Effector memory CD8-positive, alpha-beta T cell (primary cell): ENCODE measurements at regions not wholly inside any gene's neighbourhood (a gene's known extent, or its start where the extent isn't known, plus 50 kb on each side); places are given as distances from the start of the nearest gene placed in this dataset.
"Not testable (repeated sequence)": the region's sequence is repeated elsewhere in the genome, so short reads cannot be mapped to it uniquely, and the experiment has no call there.

Source experiments
- ATAC-seq: fragments of 150-1000 bp; cut with Tn5 transposase; replicated peaks from 2 replicates; pipeline ENCODE4 v1.10.0; 2021; ENCODE audit warnings: mild to moderate bottlenecking, moderate library complexity
- DNase-seq, 3 experiments: peaks; one replicate each; pipeline ENCODE4 v3.0.0; 2021
- H3K27ac Mint-ChIP-seq, 2 donors: one replicate each; pipeline ENCODE4 v1.8.0; 2022; ENCODE audit warnings: mild to moderate bottlenecking in 2 of 2, mixed read lengths in 2 of 2, moderate library complexity in 2 of 2
- H3K27me3 Mint-ChIP-seq, 2 donors: one replicate each; pipeline ENCODE4 v1.8.0; 2022; ENCODE audit warnings: mixed read lengths in 2 of 2
- H3K36me3 Mint-ChIP-seq: one replicate; pipeline ENCODE4 v1.8.0; 2022; ENCODE audit warnings: mild to moderate bottlenecking, moderate library complexity, mixed read lengths; ENCODE audit not compliant: insufficient read depth
- H3K4me1 Mint-ChIP-seq, 2 donors: one replicate each; pipeline ENCODE4 v1.8.0; 2022; ENCODE audit warnings: low read depth in 2 of 2, mixed read lengths in 2 of 2
- H3K4me3 Mint-ChIP-seq, 2 donors: one replicate each; pipeline ENCODE4 v1.8.0; 2022; ENCODE audit warnings: mild to moderate bottlenecking in 2 of 2, mixed read lengths in 2 of 2, moderate library complexity in 2 of 2
- H3K9me3 Mint-ChIP-seq, 2 donors: one replicate each; pipeline ENCODE4 v1.8.0; 2022; ENCODE audit warnings: mixed read lengths in 2 of 2

GRCh38 chr6:19934996-19935591 is 97.9 kb downstream of the ID4 start:
- H3K9me3 Mint-ChIP-seq: no peaks in the 10 kb centered on the region
- no peak overlapping the region for H3K4me3 Mint-ChIP-seq
- peaks cover 0 to 12% of the 10 kb centered on the region in 2 donors for H3K27me3 Mint-ChIP-seq
- no peak overlapping the region for H3K27ac Mint-ChIP-seq
- ATAC-seq: no peak
- no peak for DNase-seq
- H3K4me1 Mint-ChIP-seq: no peaks in the 10 kb centered on the region
- no peaks in the 10 kb centered on the region for H3K36me3 Mint-ChIP-seq

- not testable (repeated sequence) for H3K27ac Mint-ChIP-seq, H3K4me3 Mint-ChIP-seq, DNase-seq, H3K9me3 Mint-ChIP-seq, H3K4me1 Mint-ChIP-seq, H3K27me3 Mint-ChIP-seq, H3K36me3 Mint-ChIP-seq, ATAC-seq
Measured at GRCh38 chr6:19939321-19939720, 102.2 kb downstream of the ID4 start.

- not testable (repeated sequence) for H3K27ac Mint-ChIP-seq, H3K9me3 Mint-ChIP-seq, ATAC-seq, DNase-seq, H3K4me1 Mint-ChIP-seq, H3K4me3 Mint-ChIP-seq, H3K27me3 Mint-ChIP-seq, H3K36me3 Mint-ChIP-seq
Measured at GRCh38 chr6:19939926-19940325, 102.8 kb downstream of the ID4 start.

GRCh38 chr6:19943042-19943441 is 105.9 kb downstream of the ID4 start:
- DNase-seq (no peak), ATAC-seq (no peak)
- no peak overlapping the region for H3K4me3 Mint-ChIP-seq
- no peaks in the 10 kb centered on the region for H3K4me1 Mint-ChIP-seq
- H3K27ac Mint-ChIP-seq: no peak overlapping the region
- H3K36me3 Mint-ChIP-seq: no peaks in the 10 kb centered on the region
- no peaks in the 10 kb centered on the region for H3K9me3 Mint-ChIP-seq
- H3K27me3 Mint-ChIP-seq: peaks cover 0 to 5% of the 10 kb centered on the region in 2 donors

GRCh38 chr6:19945843-19946358 is 108.7 kb downstream of the ID4 start:
- Mint-ChIP-seq H3K27ac (no peak overlapping the region), H3K4me3 (no peak overlapping the region), H3K4me1 (no peaks in the 10 kb centered on the region), H3K27me3 (peaks cover 0 to 5% of the 10 kb centered on the region in 2 donors), H3K9me3 (peaks cover 0 to 2% of the 10 kb centered on the region in 2 donors), H3K36me3 (no peaks in the 10 kb centered on the region)
- ATAC-seq: no peak
- DNase-seq: no peak

GRCh38 chr6:19949155-19949554 is 112.0 kb downstream of the ID4 start:
- DNase-seq: no peak
- H3K9me3 Mint-ChIP-seq: peaks cover 0 to 5% of the 10 kb centered on the region in 2 donors
- peaks cover 0 to 11% of the 10 kb centered on the region in 2 donors for H3K27me3 Mint-ChIP-seq
- no peak for ATAC-seq
- H3K36me3 Mint-ChIP-seq: no peaks in the 10 kb centered on the region
- no peak overlapping the region for H3K4me3 Mint-ChIP-seq
- no peak overlapping the region for H3K27ac Mint-ChIP-seq
- H3K4me1 Mint-ChIP-seq: no peaks in the 10 kb centered on the region

- no peaks in the 10 kb centered on the region for H3K9me3 Mint-ChIP-seq
- no peaks in the 10 kb centered on the region for H3K4me1 Mint-ChIP-seq
- no peaks in the 10 kb centered on the region for H3K36me3 Mint-ChIP-seq
- no peak overlapping the region for H3K27ac Mint-ChIP-seq
- ATAC-seq (no peak), DNase-seq (no peak)
- no peak overlapping the region for H3K4me3 Mint-ChIP-seq
- peaks cover 0 to 18% of the 10 kb centered on the region in 2 donors for H3K27me3 Mint-ChIP-seq
Measured at GRCh38 chr6:19964115-19964514, 126.9 kb downstream of the ID4 start.

GRCh38 chr6:19968201-19968600 is 131.0 kb downstream of the ID4 start:
- Mint-ChIP-seq H3K4me1 (no peaks in the 10 kb centered on the region), H3K36me3 (no peaks in the 10 kb centered on the region), H3K4me3 (no peak overlapping the region), H3K27ac (no peak overlapping the region), H3K27me3 (peaks cover 10 to 15% of the 10 kb centered on the region in 2 donors), H3K9me3 (no peaks in the 10 kb centered on the region)
- DNase-seq: no peak
- ATAC-seq: no peak

- DNase-seq (no peak), ATAC-seq (no peak)
- Mint-ChIP-seq H3K27me3 (peaks cover 0 to 10% of the 10 kb centered on the region in 2 donors), H3K4me1 (no peaks in the 10 kb centered on the region), H3K4me3 (no peak overlapping the region), H3K36me3 (no peaks in the 10 kb centered on the region), H3K27ac (no peak overlapping the region), H3K9me3 (no peaks in the 10 kb centered on the region)
Measured at GRCh38 chr6:19972221-19972620, 135.1 kb downstream of the ID4 start.

- Mint-ChIP-seq H3K27ac (no peak overlapping the region), H3K9me3 (no peaks in the 10 kb centered on the region), H3K36me3 (no peaks in the 10 kb centered on the region), H3K27me3 (peaks cover 0 to 17% of the 10 kb centered on the region in 2 donors), H3K4me1 (no peaks in the 10 kb centered on the region), H3K4me3 (no peak overlapping the region)
- ATAC-seq: no peak
- DNase-seq: no peak
Measured at GRCh38 chr6:19976411-19977129, 139.4 kb downstream of the ID4 start.

GRCh38 chr6:19979059-19979458 is 141.9 kb downstream of the ID4 start:
- H3K27ac Mint-ChIP-seq: no peak overlapping the region
- peaks cover 23 to 30% of the 10 kb centered on the region in 2 donors for H3K27me3 Mint-ChIP-seq
- H3K36me3 Mint-ChIP-seq: no peaks in the 10 kb centered on the region
- no peak overlapping the region for H3K4me3 Mint-ChIP-seq
- no peak for ATAC-seq
- DNase-seq: no peak
- no peaks in the 10 kb centered on the region for H3K9me3 Mint-ChIP-seq
- H3K4me1 Mint-ChIP-seq: no peaks in the 10 kb centered on the region

GRCh38 chr6:19979986-19980385 is 142.8 kb downstream of the ID4 start:
- Mint-ChIP-seq H3K36me3 (no peaks in the 10 kb centered on the region), H3K9me3 (no peaks in the 10 kb centered on the region), H3K4me3 (no peak overlapping the region), H3K27ac (no peak overlapping the region), H3K27me3 (peaks cover 28 to 31% of the 10 kb centered on the region in 2 donors), H3K4me1 (no peaks in the 10 kb centered on the region)
- ATAC-seq: no peak
- no peak for DNase-seq

- DNase-seq (no peak), ATAC-seq (no peak)
- Mint-ChIP-seq H3K4me1 (no peaks in the 10 kb centered on the region), H3K36me3 (no peaks in the 10 kb centered on the region), H3K4me3 (no peak overlapping the region), H3K27ac (no peak overlapping the region), H3K9me3 (no peaks in the 10 kb centered on the region), H3K27me3 (peaks cover 32 to 46% of the 10 kb centered on the region in 2 donors)
Measured at GRCh38 chr6:19983374-19983773, 146.2 kb downstream of the ID4 start.
